ENCODE measurements at regions not wholly inside any gene's neighbourhood (a gene's known extent, or its start where the extent isn't known, plus 50 kb on each side); places are given as distances from the start of the nearest gene placed in this dataset.

DNA sequence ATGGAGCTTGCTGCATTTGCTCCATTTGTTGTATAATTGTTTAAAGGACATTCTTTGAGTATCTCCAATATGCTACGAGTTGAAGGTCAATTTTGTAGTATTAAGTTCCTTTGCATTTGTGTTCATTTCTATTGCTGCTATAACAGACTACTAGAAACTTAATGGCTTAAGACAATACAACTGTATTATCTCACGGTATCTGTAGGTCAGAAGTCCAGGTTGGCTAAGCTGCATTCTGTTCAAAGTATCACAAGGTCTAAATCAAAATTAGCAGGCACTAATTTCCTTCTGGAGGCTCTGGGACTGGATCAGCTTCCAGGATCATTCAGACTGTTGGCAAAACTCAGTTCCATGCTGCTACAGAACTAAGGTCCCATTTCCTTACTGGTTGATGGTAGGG is 340.6 kb downstream of the GXYLT1 start:
- no peak overlapping the region for H3K4me3 ChIP-seq (ENCODE audit: control insufficient read depth, low read depth, low read length)
- DNase-seq (ENCODE audit: low read depth) = no peak
- TF ChIP-seq, protein P1, sequence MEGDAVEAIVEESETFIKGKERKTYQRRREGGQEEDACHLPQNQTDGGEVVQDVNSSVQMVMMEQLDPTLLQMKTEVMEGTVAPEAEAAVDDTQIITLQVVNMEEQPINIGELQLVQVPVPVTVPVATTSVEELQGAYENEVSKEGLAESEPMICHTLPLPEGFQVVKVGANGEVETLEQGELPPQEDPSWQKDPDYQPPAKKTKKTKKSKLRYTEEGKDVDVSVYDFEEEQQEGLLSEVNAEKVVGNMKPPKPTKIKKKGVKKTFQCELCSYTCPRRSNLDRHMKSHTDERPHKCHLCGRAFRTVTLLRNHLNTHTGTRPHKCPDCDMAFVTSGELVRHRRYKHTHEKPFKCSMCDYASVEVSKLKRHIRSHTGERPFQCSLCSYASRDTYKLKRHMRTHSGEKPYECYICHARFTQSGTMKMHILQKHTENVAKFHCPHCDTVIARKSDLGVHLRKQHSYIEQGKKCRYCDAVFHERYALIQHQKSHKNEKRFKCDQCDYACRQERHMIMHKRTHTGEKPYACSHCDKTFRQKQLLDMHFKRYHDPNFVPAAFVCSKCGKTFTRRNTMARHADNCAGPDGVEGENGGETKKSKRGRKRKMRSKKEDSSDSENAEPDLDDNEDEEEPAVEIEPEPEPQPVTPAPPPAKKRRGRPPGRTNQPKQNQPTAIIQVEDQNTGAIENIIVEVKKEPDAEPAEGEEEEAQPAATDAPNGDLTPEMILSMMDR (IDR thresholded peaks at IDR 0.05; ENCODE audit: control insufficient read depth, insufficient read depth, low read depth, low read length, missing control alignments) = no peak

DNA sequence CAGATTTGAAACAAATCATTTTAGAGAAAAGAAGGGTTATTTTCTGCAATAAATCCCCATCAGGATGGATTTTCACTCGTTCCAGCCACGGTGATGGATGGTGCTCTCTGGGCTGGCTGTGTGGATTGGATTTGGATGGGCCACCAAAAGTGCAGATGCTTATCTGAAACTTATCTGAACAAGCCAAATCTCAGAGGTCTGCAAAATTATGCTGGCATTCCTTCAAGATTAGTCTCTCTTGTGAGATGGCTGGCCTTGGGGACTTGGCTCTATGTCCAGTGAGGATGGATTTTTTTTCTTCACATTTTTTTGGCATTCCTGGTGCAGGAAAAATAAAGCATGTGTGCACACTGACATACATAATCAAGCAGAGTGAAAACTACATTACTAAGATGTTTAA is 341.9 kb downstream of the GXYLT1 start:
- DNase-seq (ENCODE audit: low read depth) = no peak
- no peak overlapping the region for H3K4me3 ChIP-seq (ENCODE audit: control insufficient read depth, low read depth, low read length)
- TF ChIP-seq, protein P1 (IDR thresholded peaks at IDR 0.05; ENCODE audit: control insufficient read depth, insufficient read depth, low read depth, low read length, missing control alignments) = no peak

DNA sequence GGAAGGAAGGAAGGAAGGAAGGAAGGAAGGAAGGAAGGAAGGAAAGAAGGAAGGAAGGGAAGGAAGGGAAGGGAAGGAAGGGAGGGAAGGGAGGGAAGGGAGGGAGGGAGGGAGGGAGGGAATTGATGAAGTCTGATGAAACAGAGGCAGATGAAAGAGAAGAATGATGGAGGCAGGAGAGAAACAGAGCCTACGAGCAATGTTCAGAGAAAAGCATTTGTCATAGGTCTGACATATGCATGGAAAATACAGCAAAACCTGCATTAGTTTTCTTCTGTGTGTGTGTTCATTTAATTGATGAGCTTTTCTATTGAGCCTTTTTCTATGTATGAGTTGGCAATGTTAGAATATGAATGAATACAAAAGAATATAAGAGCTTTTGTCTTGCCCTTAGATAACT is 343.4 kb downstream of the GXYLT1 start:
- H3K4me3 ChIP-seq (ENCODE audit: control insufficient read depth, low read depth, low read length) = no peak overlapping the region
- TF ChIP-seq, protein P1 (IDR thresholded peaks at IDR 0.05; ENCODE audit: control insufficient read depth, insufficient read depth, low read depth, low read length, missing control alignments) = no peak
- no peak for DNase-seq (ENCODE audit: low read depth)

DNA sequence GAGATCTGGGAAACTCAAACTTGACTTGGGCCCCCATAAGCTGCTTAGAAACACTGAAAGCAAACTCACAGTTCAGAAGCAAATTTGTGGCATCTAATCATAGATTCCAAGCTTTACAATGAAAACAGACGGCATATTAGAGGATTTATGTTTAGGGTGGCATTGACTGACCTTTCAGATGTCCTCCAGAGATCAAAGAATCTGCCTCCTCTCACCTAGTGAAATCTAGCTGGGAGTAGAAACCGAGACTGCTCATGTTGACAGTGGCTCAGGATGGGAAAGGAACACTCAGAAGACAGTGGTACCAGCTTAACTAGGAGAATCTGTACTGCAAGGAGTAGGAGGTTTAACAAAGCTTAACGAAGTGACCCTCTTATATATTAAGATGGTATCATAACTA is 345.0 kb downstream of the GXYLT1 start:
- no peak overlapping the region for H3K4me3 ChIP-seq (ENCODE audit: control insufficient read depth, low read depth, low read length)
- DNase-seq (ENCODE audit: low read depth) = no peak
- TF ChIP-seq, protein P1 (IDR thresholded peaks at IDR 0.05; ENCODE audit: control insufficient read depth, insufficient read depth, low read depth, low read length, missing control alignments) = no peak

DNA sequence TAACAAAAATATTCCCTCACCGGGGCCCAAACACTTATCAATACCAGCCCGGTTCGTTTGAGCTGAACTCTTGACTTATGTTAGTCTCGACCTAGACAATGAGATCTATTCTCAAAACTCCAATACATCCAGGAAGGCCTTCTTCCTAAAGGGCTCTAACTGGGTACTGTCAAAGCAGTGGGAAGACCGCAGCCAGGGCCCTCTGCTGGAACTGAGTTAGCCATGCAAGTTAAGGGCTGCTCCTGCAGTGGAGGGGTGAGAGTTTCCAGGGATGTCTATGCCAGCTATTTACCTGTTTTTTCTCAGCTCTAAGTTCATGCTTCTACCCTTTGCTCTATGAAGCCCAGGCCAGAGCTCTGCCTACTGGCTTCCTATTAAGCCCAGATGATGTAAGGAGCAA is 348.8 kb downstream of the GXYLT1 start:
- DNase-seq (ENCODE audit: low read depth) = no peak
- H3K4me3 ChIP-seq (ENCODE audit: control insufficient read depth, low read depth, low read length) = no peak overlapping the region
- TF ChIP-seq, protein P1 (IDR thresholded peaks at IDR 0.05; ENCODE audit: control insufficient read depth, insufficient read depth, low read depth, low read length, missing control alignments) = no peak

DNA sequence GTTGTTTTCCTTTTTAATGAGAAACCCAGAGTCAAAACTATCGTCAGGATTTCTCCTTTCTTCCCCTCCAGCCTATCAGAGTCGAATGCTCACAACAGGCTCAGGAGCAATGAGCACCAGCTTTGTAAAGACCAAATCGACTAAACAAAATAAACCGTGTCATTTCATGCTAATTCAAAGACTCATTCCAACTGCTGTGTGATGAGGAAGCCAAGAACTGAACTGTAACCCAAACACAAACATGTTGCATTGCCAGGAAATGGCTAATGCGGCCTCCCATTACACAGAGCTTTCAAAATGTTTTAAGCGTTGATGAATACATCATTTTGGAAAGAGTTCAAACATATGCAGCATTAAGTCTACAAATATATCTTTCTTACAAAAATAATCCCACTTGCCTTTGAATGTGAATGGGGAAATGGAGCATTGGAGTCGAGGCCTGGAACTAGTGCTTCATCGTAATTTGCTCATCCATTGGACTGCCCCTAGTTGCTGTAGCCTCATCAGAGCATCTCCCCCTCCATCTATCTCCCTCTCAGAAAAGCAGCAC is 349.5 kb downstream of the GXYLT1 start:
- H3K4me3 ChIP-seq (ENCODE audit: control insufficient read depth, low read depth, low read length) = no peak overlapping the region
- TF ChIP-seq, protein P1 (IDR thresholded peaks at IDR 0.05; ENCODE audit: control insufficient read depth, insufficient read depth, low read depth, low read length, missing control alignments) = no peak
- DNase-seq (ENCODE audit: low read depth) = no peak

DNA sequence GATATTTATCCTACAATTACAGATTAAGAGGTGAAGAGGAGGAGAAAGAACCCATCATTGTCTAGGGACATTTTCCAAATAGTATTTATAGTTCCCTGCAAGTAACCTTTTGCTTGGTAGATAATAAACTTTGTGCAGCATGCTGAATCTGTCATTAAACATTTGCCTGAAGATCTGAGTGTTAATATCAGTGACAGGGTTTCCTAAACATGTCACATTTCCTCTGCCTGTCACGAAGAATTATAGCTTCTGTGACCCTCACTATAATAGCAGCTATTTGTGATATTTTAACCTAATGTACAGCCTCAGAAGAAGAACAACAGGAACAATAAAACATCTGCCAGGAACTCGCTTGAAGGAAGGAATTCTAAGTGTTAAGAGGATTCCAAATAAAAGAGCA is 350.3 kb downstream of the GXYLT1 start:
- no peak overlapping the region for H3K4me3 ChIP-seq (ENCODE audit: control insufficient read depth, low read depth, low read length)
- DNase-seq (ENCODE audit: low read depth) = no peak
- TF ChIP-seq, protein P1 (IDR thresholded peaks at IDR 0.05; ENCODE audit: control insufficient read depth, insufficient read depth, low read depth, low read length, missing control alignments) = no peak
